Spleen (tissue), 11 donors: ENCODE measurements at regions not wholly inside any gene's neighbourhood (a gene's known extent, or its start where the extent isn't known, plus 50 kb on each side); places are given as distances from the start of the nearest gene placed in this dataset.
"Not testable (repeated sequence)": the region's sequence is repeated elsewhere in the genome, so short reads cannot be mapped to it uniquely, and the experiment has no call there.

Experiments used
- DNase-seq: peaks from one replicate; pipeline ENCODE4 v3.0.0-alpha.2; 2020
- H3K27ac ChIP-seq, 8 donors: fragments of 200-600 bp; sonication (generic) in 7 of 8; 1 replicate in 4 of 8; 2 replicates in 4 of 8; pipeline versions ENCODE4 v1.5.0 to v1.8.0; 2016 to 2021; ENCODE audit warnings: inconsistent platforms in 4 of 8, mild to moderate bottlenecking in 4 of 8, moderate library complexity in 1 of 8
- H3K27me3 ChIP-seq, 7 donors: fragments of 200-600 bp; sonication (generic) in 6 of 7; replicated peaks in 1 of 7; 1 replicate in 4 of 7; 2 replicates in 3 of 7; pipeline versions ENCODE4 v1.5.0 to v1.8.0; 2016 to 2021; ENCODE audit warnings: inconsistent platforms in 3 of 7, mild to moderate bottlenecking in 1 of 7
- H3K36me3 ChIP-seq, 6 donors: fragments of 200-600 bp; sonication (generic) in 5 of 6; 1 replicate in 4 of 6; 2 replicates in 2 of 6; pipeline versions ENCODE4 v1.5.0 to v1.8.0; 2016 to 2021; ENCODE audit warnings: inconsistent platforms in 2 of 6
- H3K4me1 ChIP-seq, 6 donors: fragments of 200-600 bp; sonication (generic) in 5 of 6; 1 replicate in 3 of 6; 2 replicates in 3 of 6; pipeline versions ENCODE4 v1.5.0 to v1.8.0; 2016 to 2021; ENCODE audit warnings: inconsistent platforms in 3 of 6
- H3K4me3 ChIP-seq, 8 donors: fragments of 200-600 bp; sonication (generic) in 7 of 8; 1 replicate in 4 of 8; 2 replicates in 4 of 8; pipeline versions ENCODE4 v1.5.0 to v1.8.0; 2016 to 2021; ENCODE audit warnings: inconsistent platforms in 4 of 8, mild to moderate bottlenecking in 4 of 8, moderate library complexity in 2 of 8
- H3K9me3 ChIP-seq, 8 donors: fragments of 200-600 bp; sonication (generic) in 7 of 8; 1 replicate in 4 of 8; 2 replicates in 4 of 8; pipeline versions ENCODE4 v1.5.0 to v1.8.0; 2016 to 2021; ENCODE audit warnings: inconsistent platforms in 4 of 8
- CTCF ChIP-seq, 11 experiments: fragments of 200-600 bp in 7 of 11; fragments of 450-650 bp in 4 of 11; sonication (generic) in 4 of 11; IDR thresholded peaks in 8 of 11; conservative IDR thresholded peaks in 3 of 11; 1 replicate in 7 of 11; 2 replicates in 4 of 11; pipeline versions ENCODE4 v1.4.0 to v1.8.0; 2016 to 2021; ENCODE audit warnings: antibody characterized with exemption in 11 of 11, inconsistent platforms in 4 of 11, mild to moderate bottlenecking in 1 of 11
- POLR2A ChIP-seq, 3 donors: fragments of 450-650 bp; IDR thresholded peaks; one replicate each; pipeline ENCODE4 v1.5.1; 2017; ENCODE audit warnings: antibody characterized with exemption in 3 of 3, mild to moderate bottlenecking in 1 of 3
- POLR2AphosphoS5 ChIP-seq, 3 donors: sonication (generic); formaldehyde crosslinking; IDR thresholded peaks; one replicate each; pipeline ENCODE4 v1.5.1; 2017; ENCODE audit warnings: antibody characterized with exemption in 3 of 3
- WGBS, 5 donors: extraction: QIAGEN DNeasy Blood & Tissue Kit in 3 of 5; methylation state at CpG; one replicate each; pipeline versions ENCODE4 v1.1.5 to v1.1.7; 2013 to 2018; 5-methylcytosine and 5-hydroxymethylcytosine counted together
- intact Hi-C: fragments of 100-400 bp; cut with DNase I; formaldehyde crosslinking; loops from one replicate; pipeline ENCODE4 v1.15.0; 2023; ENCODE audit warnings: low total_unique reads
- donor health status: healthy with polysubstance abuse.
- donor health status: DM: no; HTN: no; CAD: no; lungs with moderate emphysema.
- donor health status: DM: no; HTN: no; CAD: no.
- donor health status: Bipolar disorder and iron deficiency.
- donor health status: healthy.
- donor health status: DM: no; HTN: no; CAD: no.
- donor health status: DM: yes; HTN: yes; CAD: no.

DNA sequence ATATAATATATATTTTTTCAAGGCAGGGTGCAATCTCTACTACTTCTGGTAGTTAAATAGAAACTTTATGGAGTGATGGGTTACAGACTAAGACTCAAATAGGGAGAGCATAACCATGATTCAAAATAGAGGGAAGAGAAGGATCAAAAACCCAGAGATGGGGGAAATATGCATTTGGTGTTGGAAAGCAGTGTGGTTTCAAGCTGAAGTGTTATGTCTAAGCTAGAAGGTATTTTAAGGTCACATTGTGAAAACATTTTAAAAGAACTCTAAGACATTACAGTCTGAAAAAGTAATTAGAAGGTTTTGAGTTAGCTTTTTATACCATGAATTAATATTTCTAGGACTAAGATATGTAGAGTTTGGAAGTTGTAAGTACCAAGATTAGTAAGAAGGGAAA lies 2741.4 kb downstream of the PCDH9 start:
- intact Hi-C loops = no loop called here
- no peaks in the 10 kb centered on the region for H3K36me3 ChIP-seq
- no peak overlapping the region for H3K4me3 ChIP-seq
- H3K9me3 ChIP-seq = peaks cover 0 to 4% (median 0%) of the 10 kb centered on the region in 8 donors
- no peaks in the 10 kb centered on the region for H3K27me3 ChIP-seq
- H3K27ac ChIP-seq = no peak overlapping the region
- DNase-seq = no peak
- TF ChIP-seq POLR2A (IDR thresholded peaks at IDR 0.05) (no peak), CTCF (IDR thresholded peaks at IDR 0.05 in 8 of 11, conservative IDR thresholded peaks at IDR 0.05 in 3 of 11) (no peak), POLR2AphosphoS5 (IDR thresholded peaks at IDR 0.05) (no peak)
- no peaks in the 10 kb centered on the region for H3K4me1 ChIP-seq

GRCh38 chr13:64482373-64482772 lies 2747.8 kb downstream of the PCDH9 start:
- Histone ChIP-seq H3K9me3 (peaks cover 0 to 6% (median 0%) of the 10 kb centered on the region in 8 donors), H3K27me3 (no peaks in the 10 kb centered on the region), H3K27ac (no peak overlapping the region), H3K4me1 (no peaks in the 10 kb centered on the region), H3K36me3 (no peaks in the 10 kb centered on the region), H3K4me3 (no peak overlapping the region)
- DNase-seq = no peak
- TF ChIP-seq POLR2AphosphoS5 (IDR thresholded peaks at IDR 0.05) = no peak
- TF ChIP-seq POLR2A (IDR thresholded peaks at IDR 0.05) = no peak
- TF ChIP-seq CTCF (IDR thresholded peaks at IDR 0.05 in 8 of 11, conservative IDR thresholded peaks at IDR 0.05 in 3 of 11) = no peak
- intact Hi-C loops = no loop called here
- WGBS, 5 donors = 84 to 96% (median 89%) methylated on average over 3 of the region's 3 CpGs

- 0 to 19% (median 11%) methylated on average over 1 of the region's 1 CpG for WGBS, 5 donors
- no peaks in the 10 kb centered on the region for H3K4me1 ChIP-seq
- H3K27me3 ChIP-seq = no peaks in the 10 kb centered on the region
- TF ChIP-seq POLR2A (IDR thresholded peaks at IDR 0.05) (no peak), POLR2AphosphoS5 (IDR thresholded peaks at IDR 0.05) (no peak)
- H3K27ac ChIP-seq = no peak overlapping the region
- H3K9me3 ChIP-seq = peaks cover 0 to 14% (median 5%) of the 10 kb centered on the region in 8 donors
- no peak overlapping the region for H3K4me3 ChIP-seq
- no peak for DNase-seq
- intact Hi-C loops = no loop called here
- H3K36me3 ChIP-seq = no peaks in the 10 kb centered on the region
These were observed 2749.5 kb downstream of the PCDH9 start for GRCh38 chr13:64480672-64481071.

DNA sequence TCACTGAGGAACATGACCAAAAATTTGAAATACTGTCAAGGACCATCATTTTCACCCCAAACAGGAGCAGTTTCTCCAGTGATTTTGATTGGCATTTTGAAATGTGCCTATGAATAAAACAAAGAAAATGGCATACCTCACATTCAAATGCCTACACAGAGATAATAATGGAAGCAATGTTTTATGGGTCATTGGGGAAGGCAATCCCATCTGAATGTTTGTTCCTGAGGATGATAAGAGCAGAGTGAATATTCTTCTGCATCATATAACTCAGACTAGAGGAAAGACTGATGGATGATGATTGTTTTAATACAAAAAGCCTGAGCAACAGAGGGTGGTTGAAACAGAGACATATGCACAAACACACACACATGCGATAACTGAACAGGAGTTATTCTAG lies 2749.9 kb downstream of the PCDH9 start:
- Histone ChIP-seq H3K4me3 (no peak overlapping the region), H3K9me3 (peaks cover 0 to 15% (median 6%) of the 10 kb centered on the region in 8 donors), H3K27me3 (no peaks in the 10 kb centered on the region), H3K4me1 (no peaks in the 10 kb centered on the region), H3K36me3 (no peaks in the 10 kb centered on the region), H3K27ac (no peak overlapping the region)
- no peak for DNase-seq
- intact Hi-C loops = no loop called here
- TF ChIP-seq POLR2A (IDR thresholded peaks at IDR 0.05) = no peak
- TF ChIP-seq POLR2AphosphoS5 (IDR thresholded peaks at IDR 0.05) = no peak
- no peak for TF ChIP-seq CTCF (IDR thresholded peaks at IDR 0.05 in 8 of 11, conservative IDR thresholded peaks at IDR 0.05 in 3 of 11)
- WGBS, 5 donors = 88 to 98% (median 93%) methylated on average over 1 of the region's 1 CpG

GRCh38 chr13:64477146-64477545 lies 2753.0 kb downstream of the PCDH9 start:
- intact Hi-C loops = no loop called here
- H3K36me3 ChIP-seq = no peaks in the 10 kb centered on the region
- peaks cover 0 to 15% (median 4%) of the 10 kb centered on the region in 8 donors for H3K9me3 ChIP-seq
- H3K4me1 ChIP-seq = no peaks in the 10 kb centered on the region
- H3K4me3 ChIP-seq = no peak overlapping the region
- DNase-seq = no peak
- H3K27ac ChIP-seq = no peak overlapping the region
- H3K27me3 ChIP-seq = no peaks in the 10 kb centered on the region
- TF ChIP-seq POLR2AphosphoS5 (IDR thresholded peaks at IDR 0.05) (no peak), CTCF (IDR thresholded peaks at IDR 0.05 in 8 of 11, conservative IDR thresholded peaks at IDR 0.05 in 3 of 11) (no peak), POLR2A (IDR thresholded peaks at IDR 0.05) (no peak)

DNA sequence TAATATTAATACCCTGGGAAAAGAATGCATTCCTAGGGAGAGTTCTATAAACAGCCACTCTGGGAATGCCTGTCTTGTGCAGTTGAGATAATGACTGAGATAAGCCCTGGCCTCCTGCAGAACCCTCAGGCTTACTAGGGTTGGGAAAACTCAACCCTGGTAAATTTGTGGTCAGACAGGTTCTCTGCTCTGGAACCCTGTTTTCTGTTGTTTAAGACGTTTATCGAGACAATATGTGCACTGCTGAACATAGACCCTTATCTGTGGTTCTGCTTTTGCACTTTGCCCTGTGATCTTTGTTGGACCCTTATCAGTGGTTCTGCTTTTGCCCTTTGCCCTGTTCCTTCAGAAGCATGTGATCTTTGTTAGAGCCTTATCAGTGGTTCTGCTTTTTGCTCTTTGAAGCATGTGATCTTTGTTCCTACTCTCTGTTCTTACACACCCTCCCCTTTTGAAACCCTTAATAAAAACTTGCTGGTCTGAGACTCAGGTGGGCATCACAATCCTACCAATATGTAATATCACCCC lies 2754.0 kb downstream of the PCDH9 start:
- H3K4me1 ChIP-seq, H3K36me3 ChIP-seq, H3K27ac ChIP-seq, intact Hi-C loops, DNase-seq, H3K4me3 ChIP-seq, H3K27me3 ChIP-seq: not testable (repeated sequence)
- WGBS, 5 donors = 84 to 97% (median 91%) methylated on average over 2 of the region's 2 CpGs
- H3K9me3 ChIP-seq = peaks cover 0 to 15% (median 4%) of the 10 kb centered on the region in 8 donors
